Mesothelial cell of epicardium (in vitro differentiated cells): ENCODE measurements at regions not wholly inside any gene's neighbourhood (a gene's known extent, or its start where the extent isn't known, plus 50 kb on each side); places are given as distances from the start of the nearest gene placed in this dataset.

Source experiments
- DNase-seq, 2 experiments: peaks; one replicate each; pipeline ENCODE4 v3.0.0; 2021; ENCODE audit warnings: low spot score in 2 of 2; ENCODE audit not compliant: unreplicated experiment in 2 of 2
- H3K27ac Mint-ChIP-seq: 2 replicates; pipeline ENCODE4 v1.8.0; 2021; ENCODE audit warnings: mixed read lengths
- H3K27me3 Mint-ChIP-seq: 2 replicates; pipeline ENCODE4 v1.8.0; 2021; ENCODE audit warnings: low read depth, mixed read lengths
- H3K36me3 Mint-ChIP-seq: 2 replicates; pipeline ENCODE4 v1.8.0; 2021; ENCODE audit warnings: mixed read lengths
- H3K4me1 Mint-ChIP-seq: 2 replicates; pipeline ENCODE4 v1.8.0; 2021; ENCODE audit warnings: mixed read lengths
- H3K4me3 Mint-ChIP-seq: 2 replicates; pipeline ENCODE4 v1.8.0; 2021; ENCODE audit warnings: mild to moderate bottlenecking, moderate library complexity, mixed read lengths
- H3K9me3 Mint-ChIP-seq: 2 replicates; pipeline ENCODE4 v1.8.0; 2021; ENCODE audit warnings: mixed read lengths
- TF ChIP-seq, protein P1 (sequence below): fragments of 200-600 bp; sonication (generic); IDR thresholded peaks from one replicate; pipeline ENCODE4 v1.5.0; 2021; ENCODE audit warnings: antibody characterized with exemption; ENCODE audit not compliant: unreplicated experiment

DNA sequence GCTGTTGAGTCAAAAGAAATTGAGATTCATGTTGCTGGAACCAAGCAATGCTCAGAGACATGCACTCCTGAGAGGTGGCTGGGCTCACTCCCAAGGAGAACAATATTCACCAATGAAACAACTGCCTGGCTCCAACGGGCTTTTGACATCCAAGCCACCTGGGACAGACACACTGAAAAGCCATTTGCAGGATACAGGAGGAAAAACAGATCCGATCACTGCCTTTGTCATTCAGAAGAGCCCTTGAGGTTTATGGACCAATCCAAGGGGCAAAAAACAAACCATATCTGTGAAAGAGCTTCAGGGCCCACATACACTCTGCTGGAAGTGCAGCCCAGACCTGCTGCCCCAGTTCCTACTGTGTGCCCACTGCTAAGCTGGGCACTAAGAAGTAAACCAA lies 277.5 kb downstream of the NUAK1 start:
- Mint-ChIP-seq H3K9me3 (peaks cover 14% of the 10 kb centered on the region), H3K27me3 (no peaks in the 10 kb centered on the region), H3K4me1 (peaks cover 11% of the 10 kb centered on the region), H3K4me3 (no peak overlapping the region), H3K27ac (no peak overlapping the region), H3K36me3 (no peaks in the 10 kb centered on the region)
- TF ChIP-seq, protein P1, sequence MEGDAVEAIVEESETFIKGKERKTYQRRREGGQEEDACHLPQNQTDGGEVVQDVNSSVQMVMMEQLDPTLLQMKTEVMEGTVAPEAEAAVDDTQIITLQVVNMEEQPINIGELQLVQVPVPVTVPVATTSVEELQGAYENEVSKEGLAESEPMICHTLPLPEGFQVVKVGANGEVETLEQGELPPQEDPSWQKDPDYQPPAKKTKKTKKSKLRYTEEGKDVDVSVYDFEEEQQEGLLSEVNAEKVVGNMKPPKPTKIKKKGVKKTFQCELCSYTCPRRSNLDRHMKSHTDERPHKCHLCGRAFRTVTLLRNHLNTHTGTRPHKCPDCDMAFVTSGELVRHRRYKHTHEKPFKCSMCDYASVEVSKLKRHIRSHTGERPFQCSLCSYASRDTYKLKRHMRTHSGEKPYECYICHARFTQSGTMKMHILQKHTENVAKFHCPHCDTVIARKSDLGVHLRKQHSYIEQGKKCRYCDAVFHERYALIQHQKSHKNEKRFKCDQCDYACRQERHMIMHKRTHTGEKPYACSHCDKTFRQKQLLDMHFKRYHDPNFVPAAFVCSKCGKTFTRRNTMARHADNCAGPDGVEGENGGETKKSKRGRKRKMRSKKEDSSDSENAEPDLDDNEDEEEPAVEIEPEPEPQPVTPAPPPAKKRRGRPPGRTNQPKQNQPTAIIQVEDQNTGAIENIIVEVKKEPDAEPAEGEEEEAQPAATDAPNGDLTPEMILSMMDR, result no peak
- DNase-seq, result no peak

DNA sequence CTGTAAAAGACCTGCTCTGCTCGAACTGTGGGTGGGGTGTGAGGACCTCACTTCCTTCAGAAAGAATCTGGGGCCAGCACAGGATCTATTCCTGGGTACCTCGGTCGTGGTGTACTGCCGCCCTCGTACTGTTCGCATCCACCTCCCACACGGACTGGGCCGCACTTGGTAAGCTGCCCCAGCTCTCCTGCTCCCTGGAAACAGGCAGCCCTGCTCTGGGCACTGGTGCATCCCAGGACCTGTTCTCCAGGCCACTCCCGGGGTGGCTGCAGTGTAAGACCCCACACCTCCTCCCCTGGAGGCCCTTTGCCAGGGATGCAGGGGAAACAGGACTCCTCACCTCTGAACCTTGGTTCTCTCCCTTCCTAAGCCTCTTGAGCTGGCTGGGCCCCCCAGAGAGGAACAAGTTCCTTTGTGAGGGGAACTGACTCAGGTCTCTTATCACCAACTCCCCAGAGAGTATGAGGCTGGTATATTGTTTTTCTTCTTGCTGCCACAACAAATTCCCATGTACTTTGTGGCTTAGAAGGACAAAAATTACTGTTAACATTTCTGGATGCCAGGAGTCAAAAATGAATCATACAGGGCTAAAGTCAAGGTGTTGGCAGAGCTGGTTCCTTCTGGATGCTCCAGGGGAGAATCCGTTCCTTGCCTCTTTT lies 276.5 kb downstream of the NUAK1 start:
- Mint-ChIP-seq H3K27me3 (no peaks in the 10 kb centered on the region), H3K27ac (no peak overlapping the region), H3K4me1 (peaks cover 11% of the 10 kb centered on the region), H3K9me3 (peaks cover 13% of the 10 kb centered on the region), H3K4me3 (no peak overlapping the region), H3K36me3 (no peaks in the 10 kb centered on the region)
- no peak for DNase-seq
- TF ChIP-seq, protein P1, result no peak

DNA sequence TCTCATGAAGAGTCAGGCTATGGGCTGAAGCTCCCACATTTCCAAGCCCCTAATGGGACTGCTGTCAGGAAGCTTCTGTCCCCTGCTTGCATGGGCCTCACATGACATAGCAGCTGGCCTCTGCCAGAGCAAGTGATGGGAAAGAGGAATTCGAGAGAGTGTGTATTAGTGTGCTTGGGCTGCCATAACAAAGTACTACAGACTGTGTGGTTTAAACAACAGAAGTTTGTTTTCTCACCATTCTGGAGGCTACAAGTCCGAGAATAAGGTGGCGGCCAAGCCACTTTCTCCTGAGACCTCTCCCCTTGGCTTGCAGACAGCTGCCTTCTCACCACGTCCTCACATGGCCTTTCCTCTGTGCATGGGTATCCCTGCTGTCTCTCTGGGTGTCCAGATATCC lies 274.4 kb downstream of the NUAK1 start:
- no peak for DNase-seq
- Mint-ChIP-seq H3K4me3 (no peak overlapping the region), H3K9me3 (peaks cover 17% of the 10 kb centered on the region), H3K27me3 (no peaks in the 10 kb centered on the region), H3K4me1 (peaks cover 11% of the 10 kb centered on the region), H3K27ac (no peak overlapping the region), H3K36me3 (peaks cover 2% of the 10 kb centered on the region)
- TF ChIP-seq, protein P1, result no peak

DNA sequence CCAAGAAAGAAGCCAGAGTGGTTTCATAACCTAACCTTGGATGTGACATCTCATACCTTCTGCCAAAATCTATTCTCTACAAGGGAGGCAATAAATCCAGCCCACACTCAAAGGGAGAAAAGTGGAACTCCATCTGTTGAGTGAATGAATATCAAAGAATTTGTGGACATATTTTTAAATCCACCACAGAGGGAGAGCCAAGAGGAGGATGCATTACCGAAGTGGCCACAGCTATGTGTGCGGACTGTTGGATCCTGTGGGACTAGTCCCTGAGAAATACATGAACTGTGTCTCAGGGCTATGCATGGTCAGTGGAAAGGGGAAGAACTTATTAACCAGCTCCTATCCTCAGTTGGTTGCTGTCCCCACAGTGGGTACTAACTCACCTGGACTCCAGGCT lies 273.9 kb downstream of the NUAK1 start:
- H3K27ac Mint-ChIP-seq, result no peak overlapping the region
- no peak overlapping the region for H3K4me3 Mint-ChIP-seq
- peaks cover 2% of the 10 kb centered on the region for H3K36me3 Mint-ChIP-seq
- peaks cover 17% of the 10 kb centered on the region for H3K9me3 Mint-ChIP-seq
- peaks cover 11% of the 10 kb centered on the region for H3K4me1 Mint-ChIP-seq
- no peaks in the 10 kb centered on the region for H3K27me3 Mint-ChIP-seq
- DNase-seq, result no peak
- TF ChIP-seq, protein P1, result no peak

DNA sequence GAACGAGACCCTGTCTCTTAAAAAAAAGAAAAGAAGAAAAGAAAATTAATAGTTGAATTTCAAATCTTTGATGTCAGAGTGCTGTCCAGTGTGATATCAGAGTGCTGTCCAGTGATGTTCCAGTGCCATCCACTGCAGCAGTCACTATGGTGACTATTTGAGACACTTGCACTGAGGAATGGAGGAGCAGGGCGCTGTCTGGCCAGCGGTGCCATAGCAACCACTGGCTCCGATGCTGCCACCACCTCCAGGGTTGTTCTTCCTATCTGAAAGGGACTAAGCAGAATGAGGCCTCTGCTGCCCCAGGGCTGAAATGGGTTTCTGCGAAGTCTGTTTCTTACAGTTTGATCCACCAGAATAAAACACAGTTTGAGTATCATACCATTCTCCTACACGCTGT lies 272.9 kb downstream of the NUAK1 start:
- TF ChIP-seq, protein P1, result no peak
- H3K36me3 Mint-ChIP-seq, result peaks cover 4% of the 10 kb centered on the region
- no peaks in the 10 kb centered on the region for H3K27me3 Mint-ChIP-seq
- DNase-seq, result no peak
- no peak overlapping the region for H3K27ac Mint-ChIP-seq
- H3K4me1 Mint-ChIP-seq, result peaks cover 6% of the 10 kb centered on the region
- peaks cover 23% of the 10 kb centered on the region for H3K9me3 Mint-ChIP-seq
- H3K4me3 Mint-ChIP-seq, result no peak overlapping the region

DNA sequence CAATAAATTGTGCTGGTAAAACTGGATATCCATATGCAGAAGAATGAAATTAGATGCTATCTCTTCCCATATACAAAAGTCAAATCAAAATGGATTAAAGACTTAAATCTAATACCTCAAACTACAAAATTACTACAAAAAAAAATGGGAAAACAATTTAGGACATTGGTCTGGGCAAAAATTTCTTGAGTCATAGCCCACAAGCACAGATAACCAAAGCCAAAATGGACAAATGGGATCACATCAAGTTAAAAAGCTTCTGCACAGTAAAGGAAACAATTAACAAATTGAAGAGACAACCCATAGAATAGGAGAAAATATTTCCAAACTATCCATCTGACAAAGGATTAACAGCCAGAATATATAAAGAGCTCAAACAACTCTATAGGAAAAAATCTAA lies 264.6 kb downstream of the NUAK1 start:
- no peak overlapping the region for H3K27ac Mint-ChIP-seq
- TF ChIP-seq, protein P1, result no peak
- no peaks in the 10 kb centered on the region for H3K27me3 Mint-ChIP-seq
- H3K4me3 Mint-ChIP-seq, result no peak overlapping the region
- peaks cover 10% of the 10 kb centered on the region for H3K36me3 Mint-ChIP-seq
- peaks cover 2% of the 10 kb centered on the region for H3K4me1 Mint-ChIP-seq
- H3K9me3 Mint-ChIP-seq, result peaks cover 37% of the 10 kb centered on the region
- DNase-seq, result no peak
